CD14-positive monocyte (primary cell): ENCODE measurements at regions not wholly inside any gene's neighbourhood (a gene's known extent, or its start where the extent isn't known, plus 50 kb on each side); places are given as distances from the start of the nearest gene placed in this dataset.

Experiments
- DNase-seq, 3 donors: peaks; one replicate each; pipeline ENCODE4 v3.0.0-alpha.2; 2011 to 2022
- H2AFZ ChIP-seq: 2 replicates; pipeline ENCODE4 v1.6.0; 2012; ENCODE audit warnings: mild to moderate bottlenecking, low read depth, low read length, inconsistent platforms; ENCODE audit not compliant: insufficient read depth, poor library complexity, severe bottlenecking
- H3K27ac ChIP-seq, 2 donors: 1 replicate in 1 of 2; 2 replicates in 1 of 2; pipeline ENCODE4 v1.5.1; 2012 to 2013; ENCODE audit warnings: low read length in 2 of 2, control low read depth in 1 of 2, inconsistent platforms in 1 of 2, low read depth in 1 of 2, mild to moderate bottlenecking in 1 of 2
- H3K27me3 ChIP-seq, 2 donors: one replicate each; pipeline versions ENCODE4 v1.6.0 to v1.6.1; 2011 to 2013; ENCODE audit warnings: low read length in 2 of 2; ENCODE audit not compliant: control insufficient read depth in 2 of 2, insufficient read depth in 2 of 2
- H3K36me3 ChIP-seq, 2 donors: replicated peaks in 1 of 2; 1 replicate in 1 of 2; 2 replicates in 1 of 2; pipeline versions ENCODE4 v1.5.1 to v1.6.1; 2012 to 2013; ENCODE audit warnings: low read length in 2 of 2, control low read depth in 1 of 2, inconsistent platforms in 1 of 2, mild to moderate bottlenecking in 1 of 2; ENCODE audit not compliant: insufficient read depth in 2 of 2, control insufficient read depth in 1 of 2
- H3K4me1 ChIP-seq, 2 donors: 1 replicate in 1 of 2; 2 replicates in 1 of 2; pipeline versions ENCODE4 v1.5.1 to v1.6.1; 2012 to 2013; ENCODE audit warnings: low read length in 2 of 2, control low read depth in 1 of 2, inconsistent platforms in 1 of 2, mild to moderate bottlenecking in 1 of 2, moderate library complexity in 1 of 2; ENCODE audit not compliant: insufficient read depth in 2 of 2, control insufficient read depth in 1 of 2
- H3K4me2 ChIP-seq: replicated peaks from 2 replicates; pipeline ENCODE3; 2012; ENCODE audit warnings: low read length, moderate library complexity, mild to moderate bottlenecking; ENCODE audit not compliant: poor library complexity, severe bottlenecking; ENCODE audit errors: extremely low read depth
- H3K4me3 ChIP-seq, 3 experiments: fragments of 200-600 bp in 1 of 3; sonication (generic) in 1 of 3; replicated peaks in 1 of 3; 1 replicate in 2 of 3; 2 replicates in 1 of 3; pipeline ENCODE4 v1.5.1; 2011 to 2013; ENCODE audit warnings: low read length in 3 of 3, mild to moderate bottlenecking in 3 of 3, control low read depth in 2 of 3, low read depth in 2 of 3, inconsistent platforms in 1 of 3, moderate library complexity in 1 of 3
- H3K79me2 ChIP-seq: 2 replicates; pipeline ENCODE4 v1.6.0; 2012; ENCODE audit warnings: mild to moderate bottlenecking, control low read depth, inconsistent platforms, low read length, moderate library complexity; ENCODE audit not compliant: insufficient read depth
- H3K9ac ChIP-seq: 2 replicates; pipeline ENCODE4 v1.6.0; 2017; ENCODE audit warnings: low read length, mild to moderate bottlenecking; ENCODE audit not compliant: insufficient read depth, poor library complexity, severe bottlenecking
- H3K9me3 ChIP-seq, 2 donors: replicated peaks in 1 of 2; 1 replicate in 1 of 2; 2 replicates in 1 of 2; pipeline versions ENCODE4 v1.5.1 to v1.6.1; 2012 to 2013; ENCODE audit warnings: low read length in 2 of 2, control low read depth in 1 of 2; ENCODE audit not compliant: control insufficient read depth in 1 of 2, insufficient read depth in 1 of 2
- H4K20me1 ChIP-seq: 2 replicates; pipeline ENCODE4 v1.6.0; 2012; ENCODE audit warnings: mild to moderate bottlenecking, low read length, control low read depth, moderate library complexity; ENCODE audit not compliant: insufficient read depth
- H3K27ac Mint-ChIP-seq, 7 donors: one replicate each; pipeline ENCODE4 v1.8.0; 2020; ENCODE audit warnings: mild to moderate bottlenecking in 7 of 7, mixed read lengths in 7 of 7, moderate library complexity in 6 of 7, inconsistent platforms in 2 of 7
- H3K27me3 Mint-ChIP-seq, 3 donors: one replicate each; pipeline ENCODE4 v1.8.0; 2021 to 2022; ENCODE audit warnings: low read depth in 3 of 3, mild to moderate bottlenecking in 3 of 3, mixed read lengths in 3 of 3, moderate library complexity in 3 of 3, inconsistent platforms in 1 of 3
- H3K36me3 Mint-ChIP-seq, 2 donors: one replicate each; pipeline ENCODE4 v1.8.0; 2020; ENCODE audit warnings: mixed read lengths in 2 of 2, inconsistent platforms in 1 of 2, mild to moderate bottlenecking in 1 of 2
- H3K4me1 Mint-ChIP-seq: one replicate; pipeline ENCODE4 v1.8.0; 2020; ENCODE audit warnings: mild to moderate bottlenecking, mixed read lengths
- H3K4me3 Mint-ChIP-seq, 2 donors: one replicate each; pipeline ENCODE4 v1.8.0; 2020; ENCODE audit warnings: mild to moderate bottlenecking in 2 of 2, mixed read lengths in 2 of 2, moderate library complexity in 1 of 2
- H3K9me3 Mint-ChIP-seq, 7 donors: one replicate each; pipeline ENCODE4 v1.8.0; 2020 to 2022; ENCODE audit warnings: mixed read lengths in 7 of 7, mild to moderate bottlenecking in 6 of 7, moderate library complexity in 6 of 7, inconsistent platforms in 2 of 7
- CTCF ChIP-seq: fragments of 200-600 bp; IDR thresholded peaks from one replicate; pipeline ENCODE4 v1.8.0; 2022; ENCODE audit warnings: antibody characterized with exemption, mild to moderate bottlenecking
- WGBS: methylation state at CpG from one replicate; pipeline ENCODE4 v1.1.5; 2013; ENCODE audit warnings: missing lambda C conversion rate; ENCODE audit not compliant: insufficient coverage; 5-methylcytosine and 5-hydroxymethylcytosine counted together
- intact Hi-C, 2 donors: fragments of 100-400 bp; cut with micrococcal nuclease; formaldehyde crosslinking; loops; one replicate each; pipeline versions ENCODE4 v1.15.0 to v1.15.1; 2023

GRCh38 chr6:121544691-121545090 lies 109.2 kb downstream of the GJA1 start:
- WGBS: 71% methylated on average over 1 of the region's 4 CpGs
- Histone ChIP-seq H2AFZ (no peak overlapping the region), H3K9ac (no peak overlapping the region), H3K27me3 (no peaks in the 10 kb centered on the region), H3K27ac (no peak overlapping the region), H3K4me3 (no peak overlapping the region), H3K36me3 (no peaks in the 10 kb centered on the region), H3K9me3 (no peaks in the 10 kb centered on the region), H3K4me1 (no peaks in the 10 kb centered on the region), H4K20me1 (no peaks in the 10 kb centered on the region), H3K79me2 (no peaks in the 10 kb centered on the region), H3K4me2 (no peak overlapping the region)
- TF ChIP-seq CTCF: no peak
- Mint-ChIP-seq H3K4me3 (no peak overlapping the region), H3K4me1 (no peaks in the 10 kb centered on the region), H3K9me3 (peaks cover 0 to 4% (median 0%) of the 10 kb centered on the region in 7 donors), H3K36me3 (no peaks in the 10 kb centered on the region), H3K27ac (no peak overlapping the region), H3K27me3 (peaks cover 0 to 2% (median 2%) of the 10 kb centered on the region in 3 donors)
- intact Hi-C loops: no loop called here
- DNase-seq: no peak

- no peaks in the 10 kb centered on the region for H3K36me3 Mint-ChIP-seq
- Histone ChIP-seq H2AFZ (no peak overlapping the region), H3K27ac (no peak overlapping the region), H3K4me1 (no peaks in the 10 kb centered on the region), H3K9ac (no peak overlapping the region), H3K4me2 (no peak overlapping the region), H4K20me1 (no peaks in the 10 kb centered on the region), H3K36me3 (no peaks in the 10 kb centered on the region), H3K9me3 (no peaks in the 10 kb centered on the region), H3K4me3 (no peak overlapping the region), H3K27me3 (no peaks in the 10 kb centered on the region), H3K79me2 (no peaks in the 10 kb centered on the region)
- peaks cover 0 to 4% (median 0%) of the 10 kb centered on the region in 7 donors for H3K9me3 Mint-ChIP-seq
- intact Hi-C loops: no loop called here
- no peaks in the 10 kb centered on the region for H3K4me1 Mint-ChIP-seq
- no peak for DNase-seq
- no peak overlapping the region for H3K27ac Mint-ChIP-seq
- no peak overlapping the region for H3K4me3 Mint-ChIP-seq
- no peak for TF ChIP-seq CTCF
- peaks cover 0 to 3% (median 2%) of the 10 kb centered on the region in 3 donors for H3K27me3 Mint-ChIP-seq
- no CpG with 5 or more reads among the region's 3 CpGs for WGBS
Measured at GRCh38 chr6:121548131-121548530, 112.7 kb downstream of the GJA1 start.
